Activated CD4-positive, alpha-beta T cell treated with anti-CD3 and anti-CD28 coated beads for 36 hours (primary cell): ENCODE measurements at regions not wholly inside any gene's neighbourhood (a gene's known extent, or its start where the extent isn't known, plus 50 kb on each side); places are given as distances from the start of the nearest gene placed in this dataset.
"Not testable (repeated sequence)": the region's sequence is repeated elsewhere in the genome, so short reads cannot be mapped to it uniquely, and the experiment has no call there.

Experiments used
- ATAC-seq: fragments of 200-7000 bp; cut with Tn5 transposase; one replicate; pipeline ENCODE4 v1.10.0; 2021; ENCODE audit warnings: mild to moderate bottlenecking, moderate library complexity
- CTCF ChIA-PET: fragments of 350-600 bp; sonication (Branson Sonifier 250); formaldehyde crosslinking; loops from one replicate; lab custom pipeline; 2021; ENCODE audit warnings: antibody characterized with exemption; lab: Charles Lee
- POLR2A ChIA-PET: fragments of 350-600 bp; sonication (Branson Sonifier 250); formaldehyde crosslinking; loops from one replicate; lab custom pipeline; 2021; ENCODE audit warnings: antibody characterized with exemption, inconsistent platforms; lab: Charles Lee
- DNase-seq: peaks from one replicate; pipeline ENCODE4 v3.0.0-alpha.2; 2020
- H3K27ac Mint-ChIP-seq: one replicate; pipeline ENCODE4 v1.8.0; 2021; ENCODE audit warnings: mixed read lengths
- H3K27me3 Mint-ChIP-seq: one replicate; pipeline ENCODE4 v1.8.0; 2021; ENCODE audit warnings: mixed read lengths
- H3K36me3 Mint-ChIP-seq: one replicate; pipeline ENCODE4 v1.8.0; 2021; ENCODE audit warnings: low read depth, mixed read lengths
- H3K4me1 Mint-ChIP-seq: one replicate; pipeline ENCODE4 v1.8.0; 2021; ENCODE audit warnings: mixed read lengths
- H3K4me3 Mint-ChIP-seq: one replicate; pipeline ENCODE4 v1.8.0; 2021; ENCODE audit warnings: mild to moderate bottlenecking, moderate library complexity, mixed read lengths
- H3K9me3 Mint-ChIP-seq: one replicate; pipeline ENCODE4 v1.8.0; 2021; ENCODE audit warnings: low read depth, mixed read lengths
- intact Hi-C, 2 experiments: fragments of 100-400 bp; cut with DNase I in 1 of 2; cut with micrococcal nuclease in 1 of 2; formaldehyde crosslinking; loops; one replicate each; pipeline versions ENCODE4 v1.14.2 to v1.15.1; 2022 to 2024; cut with DNase I, micrococcal nuclease

DNA sequence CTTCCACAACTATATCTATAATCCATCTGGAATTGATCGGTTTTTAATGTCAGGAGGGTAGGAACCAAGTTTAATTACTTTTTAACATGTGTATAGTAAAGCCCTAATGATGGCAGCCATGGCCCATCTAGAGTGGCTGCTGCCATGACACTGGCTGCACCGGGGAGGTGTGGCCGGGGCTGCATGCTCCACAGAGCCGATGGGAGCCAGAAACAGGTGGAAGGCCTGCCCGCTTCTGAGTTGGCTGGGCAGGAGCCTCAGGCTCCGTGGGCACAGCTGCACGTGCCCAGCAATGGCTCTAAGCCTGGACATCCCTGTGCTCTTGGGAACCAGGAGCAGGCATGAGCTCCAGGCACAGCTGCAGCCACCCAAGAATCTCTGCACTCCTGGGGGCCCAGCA lies 73.0 kb downstream of the GBP6 start:
- peaks cover 26% of the 10 kb centered on the region for H3K9me3 Mint-ChIP-seq

DNA sequence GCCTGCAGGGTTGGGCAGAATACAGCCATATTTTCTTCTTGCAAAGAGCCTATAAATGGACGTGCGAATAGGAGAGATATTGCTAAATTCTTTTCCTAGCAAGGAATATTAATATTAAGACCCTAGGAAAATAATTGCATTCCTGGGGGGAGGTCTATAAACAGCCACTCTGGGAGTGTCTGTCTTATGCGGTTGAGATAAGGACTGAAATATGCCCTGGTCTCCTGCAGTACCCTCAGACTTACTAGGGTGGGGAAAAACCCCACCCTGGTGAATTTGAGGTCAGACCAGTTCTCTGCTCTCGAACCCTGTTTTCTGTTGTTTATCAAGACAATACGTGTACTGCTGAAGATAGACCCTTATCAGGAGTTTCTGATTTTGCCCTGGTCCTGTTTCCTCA lies 74.4 kb downstream of the GBP6 start:
- POLR2A ChIA-PET, H3K4me3 Mint-ChIP-seq, intact Hi-C loops, H3K36me3 Mint-ChIP-seq, DNase-seq, CTCF ChIA-PET, H3K27me3 Mint-ChIP-seq, H3K4me1 Mint-ChIP-seq, ATAC-seq, H3K27ac Mint-ChIP-seq: not testable (repeated sequence)
- H3K9me3 Mint-ChIP-seq, result peaks cover 27% of the 10 kb centered on the region

More for the DNA sequence above, 73.0 kb downstream of the GBP6 start:
- ChIA-PET POLR2A (no interaction called here), CTCF (no interaction called here)
- DNase-seq (no peak), ATAC-seq (no peak)
- Mint-ChIP-seq H3K4me3 (no peak overlapping the region), H3K27me3 (peaks cover 4% of the 10 kb centered on the region), H3K36me3 (peaks cover 3% of the 10 kb centered on the region), H3K4me1 (peaks cover 4% of the 10 kb centered on the region), H3K27ac (no peak overlapping the region)
- intact Hi-C loops, result no loop called here

DNA sequence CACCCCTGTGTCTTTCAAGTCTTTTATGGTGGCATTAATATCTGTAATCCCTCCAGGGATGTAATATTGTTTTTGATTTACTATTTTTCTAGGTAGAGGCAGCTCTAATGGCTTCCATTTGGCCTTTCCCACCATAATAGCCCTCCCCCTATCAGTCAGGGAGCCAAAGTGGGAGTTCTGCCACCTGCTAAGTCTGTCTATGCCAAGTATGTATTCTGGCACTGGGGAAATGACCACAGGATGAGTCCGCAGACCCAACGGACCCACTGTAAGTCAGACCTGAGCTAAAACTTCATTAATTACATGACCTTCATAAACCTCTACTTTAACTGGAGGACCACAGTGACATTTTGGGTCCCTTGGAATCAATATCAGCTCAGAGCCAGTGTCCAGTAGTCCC lies 77.1 kb downstream of the GBP6 start:
- Mint-ChIP-seq H3K4me3 (no peak overlapping the region), H3K4me1 (no peaks in the 10 kb centered on the region), H3K27me3 (peaks cover 6% of the 10 kb centered on the region), H3K36me3 (peaks cover 3% of the 10 kb centered on the region), H3K9me3 (peaks cover 27% of the 10 kb centered on the region), H3K27ac (no peak overlapping the region)
- DNase-seq (no peak), ATAC-seq (no peak)
- intact Hi-C loops, result no loop called here
- ChIA-PET POLR2A (no interaction called here), CTCF (no interaction called here)

DNA sequence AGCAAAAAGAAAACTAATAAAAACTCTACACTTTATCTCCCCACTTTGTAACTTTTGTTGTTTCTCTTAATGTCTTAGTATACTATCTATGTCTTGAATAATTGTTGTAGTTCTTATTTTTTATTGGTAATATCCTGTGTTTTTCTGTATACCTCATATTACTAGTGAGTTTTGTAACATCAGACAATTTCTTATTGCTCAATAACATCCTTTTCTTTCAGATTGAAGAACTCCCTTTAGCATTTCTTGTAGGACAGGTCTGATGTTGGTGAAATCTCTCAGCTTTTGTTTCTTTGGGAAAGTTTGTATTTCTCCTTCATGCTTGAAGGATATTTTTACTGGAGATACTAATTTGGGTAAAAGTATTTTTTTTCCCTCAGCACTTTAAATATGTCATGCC lies 79.8 kb upstream of the LRRC8B start:
- ChIA-PET CTCF (interaction anchor here (0.7 to 1.3 kb wide), 3 partner anchors 21 to 446 kb away, joined by 3 to 4 read pairs (median 3); no protein-coding TSS in a partner anchor), POLR2A (no interaction called here)
- intact Hi-C loops, result no loop called here
- no peak overlapping the region for H3K27ac Mint-ChIP-seq
- H3K27me3 Mint-ChIP-seq, result peaks cover 17% of the 10 kb centered on the region
- no peak for DNase-seq
- peaks cover 10% of the 10 kb centered on the region for H3K9me3 Mint-ChIP-seq
- H3K4me3 Mint-ChIP-seq, result no peak overlapping the region
- H3K4me1 Mint-ChIP-seq, result peaks cover 2% of the 10 kb centered on the region
- no peak for ATAC-seq
- no peaks in the 10 kb centered on the region for H3K36me3 Mint-ChIP-seq

DNA sequence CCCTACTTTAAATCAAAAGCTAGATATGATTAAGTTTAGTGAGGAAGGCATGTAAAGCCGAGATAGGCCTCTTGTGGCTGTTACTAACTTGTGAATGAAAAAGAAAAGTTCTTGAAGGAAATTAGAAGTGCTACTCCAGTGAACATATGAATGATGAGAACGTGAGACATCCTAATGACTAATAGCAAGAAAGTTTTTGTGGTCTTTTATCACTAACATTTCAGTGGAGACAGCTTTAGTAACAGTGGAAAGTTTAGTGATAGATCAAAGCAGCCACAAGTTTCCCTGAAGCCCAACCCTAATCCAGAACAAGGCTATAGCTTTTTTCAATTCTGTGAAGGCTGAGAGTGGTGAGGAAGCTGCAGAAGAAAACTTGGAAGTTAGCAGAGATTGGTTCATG lies 73.6 kb upstream of the LRRC8B start:
- Mint-ChIP-seq H3K9me3 (no peaks in the 10 kb centered on the region), H3K4me3 (peak overlapping the region; percentile 2), H3K36me3 (no peaks in the 10 kb centered on the region), H3K27ac (peak overlapping the region; percentile 72), H3K27me3 (peaks cover 29% of the 10 kb centered on the region), H3K4me1 (peaks cover 32% of the 10 kb centered on the region)
- ATAC-seq (peak; percentile 94), DNase-seq (peak; percentile 57)
- intact Hi-C loops, result loop anchor here (1.0 to 5.0 kb wide), 12 partner anchors 17 to 453 kb away; partner anchors contain the start of genes GBP2 (in 2 of the 2), GBP4 (in 2 of the 2) and GBP5 (in 1 of the 2)
- ChIA-PET POLR2A (interaction anchor here (0.6 to 1.0 kb wide), 6 partner anchors 14 to 673 kb away, joined by 3 to 7 read pairs (median 3); no protein-coding TSS in a partner anchor), CTCF (interaction anchor here (0.8 to 3.7 kb wide), 22 partner anchors 14 to 480 kb away, joined by 3 to 31 read pairs (median 4); partner anchors contain the start of genes GBP4 and GBP6)

DNA sequence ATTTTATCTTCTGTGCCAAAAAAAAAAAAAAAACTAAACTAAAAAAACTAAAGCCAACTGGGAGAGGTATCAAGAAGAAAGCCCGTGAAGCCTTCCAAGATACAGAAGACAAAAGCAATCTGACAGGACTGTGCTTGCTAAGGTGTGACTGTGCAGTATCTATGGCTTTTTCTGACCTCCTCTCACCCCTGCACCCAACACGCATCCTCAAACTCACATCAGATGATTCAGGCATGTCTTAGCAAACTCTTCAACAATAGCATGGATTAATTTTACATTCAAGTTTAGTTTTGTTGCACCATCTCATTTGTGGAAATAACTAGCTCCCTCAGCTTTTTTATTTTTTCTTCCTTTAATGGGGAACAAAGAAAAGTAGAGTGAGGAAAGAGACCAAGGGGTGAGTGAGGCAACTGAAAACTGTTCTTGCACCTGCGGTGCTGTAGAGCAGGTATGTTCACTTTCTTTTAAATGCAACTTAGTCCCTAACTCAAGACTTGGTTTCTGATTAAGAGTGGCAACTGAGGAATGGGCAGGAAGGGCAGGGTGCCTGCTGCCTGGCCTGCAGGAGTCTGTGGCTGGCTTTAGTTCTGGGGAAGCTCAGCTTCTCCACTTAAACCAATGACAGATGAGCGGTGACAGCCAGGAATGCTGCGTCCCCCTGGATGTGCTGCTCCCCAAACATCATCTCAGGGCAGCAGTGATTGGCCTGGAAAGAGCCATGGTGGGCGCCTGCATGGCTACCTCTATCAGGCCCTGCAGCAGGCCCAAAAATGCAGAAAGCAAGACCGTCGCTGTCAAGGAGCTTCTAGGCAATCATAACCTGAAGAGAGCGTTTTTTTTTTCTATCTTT lies 71.3 kb upstream of the LRRC8B start:
- DNase-seq (no peak), ATAC-seq (no peak)
- CTCF ChIA-PET, result interaction anchor here (0.6 to 3.7 kb wide), 17 partner anchors 12 to 480 kb away, joined by 3 to 31 read pairs (median 4); no protein-coding TSS in a partner anchor
- no peak overlapping the region for H3K4me3 Mint-ChIP-seq
- no peak overlapping the region for H3K27ac Mint-ChIP-seq
- POLR2A ChIA-PET, result interaction anchor here (0.6 kb wide), 2 partner anchors 20 to 389 kb away, joined by 4 to 5 read pairs; no protein-coding TSS in a partner anchor
- H3K27me3 Mint-ChIP-seq, result peaks cover 26% of the 10 kb centered on the region
- H3K36me3 Mint-ChIP-seq, result no peaks in the 10 kb centered on the region
- H3K9me3 Mint-ChIP-seq, result no peaks in the 10 kb centered on the region
- intact Hi-C loops, result loop anchor here (5.0 kb wide), 2 partner anchors 166 to 181 kb away; partner anchors contain the start of gene GBP5 (in 1 of the 2)
- H3K4me1 Mint-ChIP-seq, result peaks cover 32% of the 10 kb centered on the region

DNA sequence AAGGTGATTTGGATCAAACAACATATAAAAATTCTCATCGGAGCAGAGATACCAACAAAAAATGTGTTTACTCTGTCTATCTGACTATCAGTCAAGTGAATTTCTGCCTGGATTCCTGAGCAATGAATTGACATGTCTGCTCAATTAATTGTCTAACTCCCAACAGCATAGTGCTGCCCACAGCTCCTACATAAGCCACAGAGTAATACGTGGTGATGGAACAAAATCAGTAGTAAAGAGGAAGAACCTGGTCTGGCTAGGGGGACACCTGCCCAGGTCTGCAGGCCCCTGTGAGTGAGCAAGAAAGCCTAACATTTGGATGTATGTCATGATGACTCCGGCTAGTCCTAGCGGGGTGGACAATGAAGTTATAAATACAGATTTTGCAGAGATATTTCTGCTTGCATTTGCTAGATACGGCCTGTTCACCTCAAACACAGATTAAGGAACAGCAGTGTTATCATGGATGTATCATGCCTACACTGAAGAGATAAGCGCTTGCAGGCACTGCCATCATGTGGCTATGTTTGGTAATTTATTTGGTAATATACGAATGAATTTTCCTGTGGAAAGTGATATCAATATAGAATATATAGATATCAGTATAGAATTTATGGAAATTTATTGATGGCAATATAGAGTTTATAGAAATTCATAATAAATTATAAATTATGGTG lies 69.6 kb upstream of the LRRC8B start:
- CTCF ChIA-PET, result interaction anchor here (0.5 to 2.1 kb wide), 12 partner anchors 10 to 471 kb away, joined by 3 to 13 read pairs (median 3); no protein-coding TSS in a partner anchor
- H3K4me3 Mint-ChIP-seq, result no peak overlapping the region
- intact Hi-C loops, result loop anchor here (1.0 to 5.0 kb wide), 9 partner anchors 92 to 518 kb away; partner anchors contain the start of gene GBP5 (in 1 of the 2)
- peak; percentile 77 for DNase-seq
- POLR2A ChIA-PET, result no interaction called here
- no peaks in the 10 kb centered on the region for H3K36me3 Mint-ChIP-seq
- peaks cover 26% of the 10 kb centered on the region for H3K27me3 Mint-ChIP-seq
- H3K4me1 Mint-ChIP-seq, result peaks cover 27% of the 10 kb centered on the region
- H3K9me3 Mint-ChIP-seq, result no peaks in the 10 kb centered on the region
- H3K27ac Mint-ChIP-seq, result no peak overlapping the region
- ATAC-seq, result peak; percentile 43

DNA sequence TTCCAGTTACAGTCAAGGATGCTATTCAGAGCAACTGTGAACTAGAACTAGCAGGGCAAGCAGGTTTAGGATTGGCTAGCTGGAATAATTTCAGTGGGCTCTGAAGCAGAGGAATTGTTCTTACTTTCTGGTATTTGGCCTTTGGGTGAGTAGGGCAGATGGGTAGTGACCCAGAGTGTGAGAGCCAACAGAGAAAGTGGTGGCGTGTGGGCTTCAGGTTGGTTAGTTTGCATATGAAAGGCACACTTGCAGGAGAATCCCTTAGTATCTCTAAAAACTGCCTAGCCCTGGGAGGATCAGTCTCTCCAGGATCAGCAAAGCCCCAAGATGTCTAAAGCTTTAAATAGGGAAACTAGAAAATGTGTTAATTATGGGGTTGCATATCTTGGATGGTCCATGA lies 67.6 kb upstream of the LRRC8B start:
- CTCF ChIA-PET, result interaction anchor here (0.5 to 2.0 kb wide), 12 partner anchors 10 to 498 kb away, joined by 3 to 13 read pairs (median 4); no protein-coding TSS in a partner anchor
- H3K27me3 Mint-ChIP-seq, result peaks cover 39% of the 10 kb centered on the region

DNA sequence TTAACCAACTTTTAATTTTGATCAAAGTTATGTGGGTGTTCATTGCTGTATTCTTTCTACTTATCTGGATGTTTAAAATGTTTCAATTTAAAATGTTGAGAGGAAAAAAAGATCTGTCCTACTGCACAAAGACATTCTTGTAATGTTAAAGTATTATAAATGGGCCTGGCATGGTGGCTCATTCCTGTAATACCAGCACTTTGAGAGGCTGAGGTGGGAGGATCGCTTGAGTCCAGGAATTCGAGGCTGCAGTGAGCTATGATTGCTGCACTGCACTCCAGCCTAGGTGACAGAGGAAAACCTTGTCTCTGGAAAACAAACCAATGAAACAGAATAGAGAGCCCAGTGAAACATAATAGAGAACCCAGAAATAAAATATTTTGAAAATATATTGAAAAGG lies 65.5 kb upstream of the LRRC8B start:
- H3K4me3 Mint-ChIP-seq, result no peak overlapping the region
- peaks cover 11% of the 10 kb centered on the region for H3K4me1 Mint-ChIP-seq
- H3K27ac Mint-ChIP-seq, result no peak overlapping the region
- H3K9me3 Mint-ChIP-seq, result no peaks in the 10 kb centered on the region
- DNase-seq (no peak), ATAC-seq (no peak)
- intact Hi-C loops, result no loop called here
- CTCF ChIA-PET, result interaction anchor here (0.6 to 0.7 kb wide), 2 partner anchors 102 to 198 kb away, joined by 3 read pairs; no protein-coding TSS in a partner anchor
- no peaks in the 10 kb centered on the region for H3K36me3 Mint-ChIP-seq
- peaks cover 38% of the 10 kb centered on the region for H3K27me3 Mint-ChIP-seq
- POLR2A ChIA-PET, result no interaction called here

More for the DNA sequence above, 67.6 kb upstream of the LRRC8B start:
- no peak for ATAC-seq
- POLR2A ChIA-PET, result no interaction called here
- Mint-ChIP-seq H3K9me3 (no peaks in the 10 kb centered on the region), H3K36me3 (no peaks in the 10 kb centered on the region), H3K4me3 (no peak overlapping the region), H3K27ac (no peak overlapping the region), H3K4me1 (peaks cover 10% of the 10 kb centered on the region)
- intact Hi-C loops, result no loop called here
- no peak for DNase-seq

DNA sequence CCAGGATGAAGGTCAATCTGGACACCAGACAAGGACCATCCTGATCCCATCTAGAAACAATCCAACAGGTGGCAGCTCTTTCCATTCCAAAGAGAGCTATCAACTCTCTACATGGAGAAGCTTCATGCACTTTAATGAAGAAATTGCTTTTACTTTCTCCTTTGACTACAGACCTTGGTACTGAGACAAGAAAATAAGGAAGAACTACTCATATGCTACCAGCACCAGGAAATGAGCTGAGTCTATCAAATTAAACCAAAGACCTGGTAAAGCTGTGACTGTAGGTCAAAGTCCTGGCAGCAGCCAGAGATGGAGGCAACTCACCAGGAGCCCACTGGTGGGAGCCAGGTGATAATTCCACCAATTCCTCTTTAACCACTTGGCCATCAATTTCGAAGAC lies 64.3 kb upstream of the LRRC8B start:
- ATAC-seq, result no peak
- Mint-ChIP-seq H3K27ac (no peak overlapping the region), H3K36me3 (no peaks in the 10 kb centered on the region), H3K4me1 (peaks cover 18% of the 10 kb centered on the region), H3K4me3 (no peak overlapping the region), H3K27me3 (peaks cover 47% of the 10 kb centered on the region), H3K9me3 (no peaks in the 10 kb centered on the region)
- ChIA-PET CTCF (interaction anchor here (0.5 to 1.0 kb wide), 4 partner anchors 23 to 554 kb away, joined by 3 to 4 read pairs (median 4); no protein-coding TSS in a partner anchor), POLR2A (no interaction called here)
- DNase-seq, result no peak
- intact Hi-C loops, result no loop called here

DNA sequence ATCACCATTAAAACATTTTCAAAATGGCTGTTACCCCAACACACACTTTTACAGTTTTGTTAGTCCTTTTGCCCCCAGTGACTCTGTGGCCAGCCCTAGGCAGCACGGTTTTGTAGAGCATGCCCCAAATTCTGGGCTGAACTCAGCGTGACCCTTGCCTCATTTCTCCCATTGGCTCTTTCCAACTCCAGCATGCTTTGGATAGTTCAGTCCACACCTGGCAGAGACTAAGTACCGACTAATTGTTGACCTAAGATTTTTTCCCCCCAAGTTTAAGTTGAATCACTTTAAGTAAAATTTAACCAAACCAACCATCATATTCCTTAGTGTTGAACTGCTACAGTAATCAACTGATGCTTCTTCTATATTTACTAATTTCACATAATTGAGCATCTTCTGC lies 62.4 kb upstream of the LRRC8B start:
- intact Hi-C loops, result no loop called here
- Mint-ChIP-seq H3K27ac (no peak overlapping the region), H3K4me3 (no peak overlapping the region), H3K4me1 (peaks cover 24% of the 10 kb centered on the region), H3K27me3 (peaks cover 51% of the 10 kb centered on the region), H3K9me3 (no peaks in the 10 kb centered on the region), H3K36me3 (no peaks in the 10 kb centered on the region)
- ATAC-seq (no peak), DNase-seq (no peak)
- ChIA-PET POLR2A (no interaction called here), CTCF (interaction anchor here (0.6 to 3.3 kb wide), 2 partner anchors 21 to 479 kb away, joined by 4 to 14 read pairs; no protein-coding TSS in a partner anchor)
